ENCODE measurements at regions not wholly inside any gene's neighbourhood (a gene's known extent, or its start where the extent isn't known, plus 50 kb on each side); places are given as distances from the start of the nearest gene placed in this dataset.

DNA sequence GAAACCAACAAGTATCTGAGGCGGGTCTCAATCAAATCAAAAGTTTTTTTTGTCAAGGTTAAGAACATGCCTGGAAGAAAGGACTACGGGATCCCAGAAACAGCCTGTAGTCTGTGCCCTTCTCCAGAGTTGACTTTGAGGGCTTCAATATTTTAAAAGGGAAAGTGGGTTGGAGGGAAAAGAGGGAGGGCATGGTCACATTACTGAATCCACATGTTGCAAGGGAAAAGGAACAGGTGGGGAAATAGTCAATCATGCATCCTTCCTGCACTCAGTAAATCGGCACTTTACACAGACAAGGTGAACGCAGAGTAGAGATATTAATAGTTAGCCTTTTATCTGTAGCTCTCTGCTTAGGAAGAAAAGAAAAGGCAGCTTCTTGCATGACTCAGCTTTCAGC lies 808.5 kb downstream of the UQCRFS1 start:
- no peaks in the 10 kb centered on the region for H3K4me1 ChIP-seq (ENCODE audit: insufficient read depth, low read length)
- H3K27me3 ChIP-seq (ENCODE audit: insufficient read depth, low read length, poor library complexity, severe bottlenecking): no peaks in the 10 kb centered on the region
- no peak overlapping the region for H3K4me3 Mint-ChIP-seq
- H3K27ac Mint-ChIP-seq: no peak overlapping the region
- no peak for DNase-seq
- no peak overlapping the region for H3K4me3 ChIP-seq (ENCODE audit: low read length)
- no peak overlapping the region for H3K27ac ChIP-seq (ENCODE audit: low read depth, low read length)
- H3K36me3 Mint-ChIP-seq: peaks cover 0 to 2% (median 0%) of the 10 kb centered on the region in 3 donors
- no peaks in the 10 kb centered on the region for H3K9me3 ChIP-seq (ENCODE audit: low read length)
- no peaks in the 10 kb centered on the region for H3K36me3 ChIP-seq (ENCODE audit: insufficient read depth, low read length)
- peaks cover 6 to 7% of the 10 kb centered on the region in 2 donors for H3K27me3 Mint-ChIP-seq
- CTCF ChIA-PET: no interaction called here
- H3K9me3 Mint-ChIP-seq: peaks cover 0 to 8% (median 2%) of the 10 kb centered on the region in 5 donors
- H3K4me1 Mint-ChIP-seq: peaks cover 0 to 3% (median under 1%) of the 10 kb centered on the region in 3 donors
- POLR2A ChIA-PET: no interaction called here

DNA sequence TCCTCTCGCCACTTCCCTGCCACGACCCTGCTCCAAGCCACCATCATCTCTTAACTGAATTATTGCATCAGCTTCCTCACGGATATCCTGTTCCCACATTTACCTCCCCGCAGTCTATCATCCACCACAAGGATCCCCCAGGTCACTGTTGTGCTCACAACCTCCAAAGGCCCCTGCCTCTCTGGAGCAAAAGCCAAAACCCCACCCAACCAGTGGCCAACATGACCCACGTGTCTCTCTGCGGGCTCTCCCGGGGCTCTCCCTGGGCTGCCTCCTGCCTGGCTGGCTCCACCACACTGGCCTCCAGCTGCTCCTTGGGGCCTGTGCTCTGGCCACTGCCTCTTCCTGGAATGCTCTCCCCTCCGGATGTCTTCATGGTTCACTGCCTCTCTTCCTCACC lies 809.3 kb downstream of the UQCRFS1 start:
- no peak for DNase-seq
- Mint-ChIP-seq H3K4me1 (peaks cover 0 to 3% (median 1%) of the 10 kb centered on the region in 3 donors), H3K9me3 (peaks cover 0 to 9% (median 3%) of the 10 kb centered on the region in 5 donors), H3K36me3 (peaks cover 0 to 2% (median 0%) of the 10 kb centered on the region in 3 donors), H3K4me3 (no peak overlapping the region), H3K27ac (no peak overlapping the region), H3K27me3 (peaks cover 6 to 7% of the 10 kb centered on the region in 2 donors)
- no peaks in the 10 kb centered on the region for H3K9me3 ChIP-seq (ENCODE audit: low read length)
- ChIA-PET CTCF (no interaction called here), POLR2A (no interaction called here)
- no peak overlapping the region for H3K27ac ChIP-seq (ENCODE audit: low read depth, low read length)
- no peak overlapping the region for H3K4me3 ChIP-seq (ENCODE audit: low read length)
- H3K27me3 ChIP-seq (ENCODE audit: insufficient read depth, low read length, poor library complexity, severe bottlenecking): no peaks in the 10 kb centered on the region
- H3K4me1 ChIP-seq (ENCODE audit: insufficient read depth, low read length): no peaks in the 10 kb centered on the region
- no peaks in the 10 kb centered on the region for H3K36me3 ChIP-seq (ENCODE audit: insufficient read depth, low read length)

DNA sequence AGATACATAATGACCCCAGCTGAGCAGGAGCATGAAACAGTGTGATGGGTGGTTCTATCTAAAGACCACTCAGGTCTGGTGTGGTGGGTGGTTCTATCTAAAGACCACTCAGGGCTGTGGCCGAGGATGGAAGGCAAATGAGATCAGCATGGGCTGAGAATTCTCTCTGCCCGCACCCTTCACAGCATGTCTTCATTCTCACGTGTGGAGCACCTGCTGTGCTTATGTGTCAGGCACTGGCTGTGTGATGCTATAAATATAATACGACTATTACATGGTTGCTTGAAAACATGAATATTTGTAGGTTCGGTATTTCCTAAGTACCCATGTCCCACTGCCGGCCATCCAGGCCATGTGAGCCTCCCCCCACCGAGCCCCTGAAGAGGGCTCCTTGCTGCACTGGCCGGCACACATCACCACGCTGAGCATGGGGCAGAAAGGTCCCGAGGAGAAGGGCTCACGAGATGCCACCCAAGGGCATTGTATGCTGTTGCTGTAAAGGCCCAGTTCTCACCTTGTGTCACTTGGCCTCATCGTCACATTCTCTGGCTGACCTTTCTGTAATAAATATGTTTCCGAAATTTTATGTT lies 810.2 kb downstream of the UQCRFS1 start:
- no peaks in the 10 kb centered on the region for H3K36me3 ChIP-seq (ENCODE audit: insufficient read depth, low read length)
- H3K9me3 ChIP-seq (ENCODE audit: low read length): no peaks in the 10 kb centered on the region
- CTCF ChIA-PET: no interaction called here
- Mint-ChIP-seq H3K4me3 (no peak overlapping the region), H3K36me3 (peaks cover 0 to 6% (median 2%) of the 10 kb centered on the region in 3 donors), H3K9me3 (peaks cover 0 to 10% (median 5%) of the 10 kb centered on the region in 5 donors), H3K4me1 (peaks cover 0 to 3% (median 0%) of the 10 kb centered on the region in 3 donors), H3K27ac (no peak overlapping the region), H3K27me3 (peaks cover 6 to 7% of the 10 kb centered on the region in 2 donors)
- no peaks in the 10 kb centered on the region for H3K4me1 ChIP-seq (ENCODE audit: insufficient read depth, low read length)
- no peak for DNase-seq
- no peak overlapping the region for H3K4me3 ChIP-seq (ENCODE audit: low read length)
- no peak overlapping the region for H3K27ac ChIP-seq (ENCODE audit: low read depth, low read length)
- POLR2A ChIA-PET: no interaction called here
- H3K27me3 ChIP-seq (ENCODE audit: insufficient read depth, low read length, poor library complexity, severe bottlenecking): no peaks in the 10 kb centered on the region

DNA sequence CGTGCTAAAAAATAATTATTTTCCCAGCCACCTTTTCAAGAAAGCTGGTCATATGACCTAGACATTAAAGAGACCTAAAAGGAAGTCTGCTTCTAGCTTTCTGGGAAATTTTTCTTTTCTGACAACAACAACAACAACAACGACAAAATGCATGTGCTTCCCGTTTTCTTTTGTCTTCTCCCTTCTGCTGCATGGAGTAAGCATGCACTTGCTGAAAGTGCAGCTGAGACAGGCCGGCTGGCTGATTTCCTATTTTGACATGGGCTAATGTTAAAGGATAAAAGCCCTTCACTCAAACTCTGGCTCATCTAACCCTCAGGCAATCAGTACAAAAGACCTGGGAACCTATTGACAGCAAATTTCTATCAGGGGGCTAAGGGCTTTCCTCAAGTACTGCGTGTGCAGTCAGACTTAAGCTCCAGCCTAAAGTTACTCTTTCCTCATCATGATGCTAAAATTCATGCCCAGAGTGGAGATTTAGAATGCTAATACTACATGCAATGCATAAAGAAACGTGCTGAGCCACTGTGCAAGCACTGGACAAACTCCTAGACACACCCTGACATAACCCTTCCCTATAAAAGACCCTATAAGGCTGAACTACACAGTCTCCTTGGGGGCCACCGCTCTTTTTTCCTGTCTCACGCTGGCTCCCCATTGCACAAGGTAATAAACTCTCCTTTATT lies 811.1 kb downstream of the UQCRFS1 start:
- Mint-ChIP-seq H3K9me3 (peaks cover 0 to 11% (median 9%) of the 10 kb centered on the region in 5 donors), H3K4me3 (no peak overlapping the region), H3K4me1 (peaks cover 0 to 3% (median 0%) of the 10 kb centered on the region in 3 donors), H3K36me3 (peaks cover 0 to 6% (median 2%) of the 10 kb centered on the region in 3 donors), H3K27me3 (peaks cover 6 to 7% of the 10 kb centered on the region in 2 donors), H3K27ac (no peak overlapping the region)
- Histone ChIP-seq H3K4me3 (ENCODE audit: low read length) (no peak overlapping the region), H3K36me3 (ENCODE audit: insufficient read depth, low read length) (no peaks in the 10 kb centered on the region), H3K27ac (ENCODE audit: low read depth, low read length) (no peak overlapping the region), H3K9me3 (ENCODE audit: low read length) (no peaks in the 10 kb centered on the region), H3K27me3 (ENCODE audit: insufficient read depth, low read length, poor library complexity, severe bottlenecking) (no peaks in the 10 kb centered on the region), H3K4me1 (ENCODE audit: insufficient read depth, low read length) (no peaks in the 10 kb centered on the region)
- DNase-seq: no peak
- CTCF ChIA-PET: no interaction called here
- POLR2A ChIA-PET: no interaction called here

DNA sequence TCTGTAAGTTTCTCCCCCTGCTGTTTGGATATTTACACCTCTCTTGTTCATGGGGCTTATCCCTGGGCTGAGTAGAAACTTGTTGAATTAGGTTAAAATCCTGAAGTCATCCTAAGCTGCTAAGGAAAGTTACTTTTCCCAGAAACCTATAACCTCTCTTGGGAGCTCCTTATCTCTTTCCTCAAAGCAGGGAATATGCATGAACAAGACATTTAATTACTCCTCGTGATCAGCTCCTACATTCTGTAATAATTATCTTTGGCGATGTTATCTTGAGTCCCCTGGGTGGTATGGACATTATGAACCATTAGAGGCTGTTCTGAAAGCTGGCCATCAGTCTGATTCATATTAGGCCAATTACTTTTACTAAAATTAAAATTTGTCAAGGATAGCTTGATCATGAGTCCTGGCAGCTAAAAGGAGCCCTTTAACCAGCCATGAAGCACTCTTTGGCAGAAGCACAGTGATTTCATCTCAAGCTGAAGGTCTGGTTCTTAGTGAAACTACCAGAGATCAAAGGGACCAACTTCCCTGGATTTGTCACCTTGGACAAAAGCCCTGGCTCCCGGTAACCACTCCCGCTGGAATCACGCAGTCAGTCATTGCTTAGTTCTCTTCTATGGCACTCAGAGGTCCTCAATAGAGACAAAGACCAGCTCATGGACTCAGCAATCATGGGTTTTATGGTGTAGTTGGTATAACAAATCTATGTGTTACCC lies 811.8 kb downstream of the UQCRFS1 start:
- peaks cover 0 to 6% (median 2%) of the 10 kb centered on the region in 3 donors for H3K36me3 Mint-ChIP-seq
- Histone ChIP-seq H3K4me1 (ENCODE audit: insufficient read depth, low read length) (no peaks in the 10 kb centered on the region), H3K36me3 (ENCODE audit: insufficient read depth, low read length) (no peaks in the 10 kb centered on the region), H3K4me3 (ENCODE audit: low read length) (no peak overlapping the region), H3K27ac (ENCODE audit: low read depth, low read length) (no peak overlapping the region), H3K9me3 (ENCODE audit: low read length) (no peaks in the 10 kb centered on the region), H3K27me3 (ENCODE audit: insufficient read depth, low read length, poor library complexity, severe bottlenecking) (no peaks in the 10 kb centered on the region)
- H3K4me3 Mint-ChIP-seq: no peak overlapping the region
- peaks cover 6 to 7% of the 10 kb centered on the region in 2 donors for H3K27me3 Mint-ChIP-seq
- H3K9me3 Mint-ChIP-seq: peaks cover 0 to 13% (median 9%) of the 10 kb centered on the region in 5 donors
- CTCF ChIA-PET: no interaction called here
- peaks cover 0 to 3% (median 0%) of the 10 kb centered on the region in 3 donors for H3K4me1 Mint-ChIP-seq
- POLR2A ChIA-PET: no interaction called here
- H3K27ac Mint-ChIP-seq: no peak overlapping the region
- no peak for DNase-seq

DNA sequence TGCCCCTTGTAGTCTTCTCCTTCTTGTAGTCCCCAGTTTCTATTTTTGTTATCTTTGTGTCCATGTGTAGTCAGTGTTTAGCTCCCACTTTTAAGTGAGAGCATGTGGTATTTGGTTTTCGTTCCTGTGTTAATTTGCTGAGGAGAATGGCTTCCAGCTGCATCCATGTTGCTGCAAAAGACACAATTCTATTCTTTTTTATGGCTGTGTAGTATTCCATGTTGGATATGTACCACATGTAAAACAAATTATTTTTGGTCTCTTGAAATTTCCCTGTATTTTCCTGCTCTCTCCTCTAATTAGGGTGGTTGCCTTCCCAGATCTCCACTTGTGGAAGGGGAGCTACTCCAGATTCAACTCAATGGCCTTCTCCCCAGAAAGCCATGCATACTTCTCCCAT lies 813.8 kb downstream of the UQCRFS1 start:
- POLR2A ChIA-PET: no interaction called here
- H3K27ac ChIP-seq (ENCODE audit: low read depth, low read length): no peak overlapping the region
- Mint-ChIP-seq H3K4me1 (peaks cover 0 to 3% (median 0%) of the 10 kb centered on the region in 3 donors), H3K27ac (no peak overlapping the region), H3K27me3 (peaks cover 0 to 3% of the 10 kb centered on the region in 2 donors), H3K4me3 (no peak overlapping the region), H3K9me3 (peaks cover 0 to 14% (median 9%) of the 10 kb centered on the region in 5 donors), H3K36me3 (peaks cover 0 to 6% (median 1%) of the 10 kb centered on the region in 3 donors)
- H3K4me3 ChIP-seq (ENCODE audit: low read length): no peak overlapping the region
- H3K9me3 ChIP-seq (ENCODE audit: low read length): no peaks in the 10 kb centered on the region
- H3K27me3 ChIP-seq (ENCODE audit: insufficient read depth, low read length, poor library complexity, severe bottlenecking): no peaks in the 10 kb centered on the region
- no peak for DNase-seq
- no peaks in the 10 kb centered on the region for H3K36me3 ChIP-seq (ENCODE audit: insufficient read depth, low read length)
- H3K4me1 ChIP-seq (ENCODE audit: insufficient read depth, low read length): peaks cover 12% of the 10 kb centered on the region
- CTCF ChIA-PET: no interaction called here

DNA sequence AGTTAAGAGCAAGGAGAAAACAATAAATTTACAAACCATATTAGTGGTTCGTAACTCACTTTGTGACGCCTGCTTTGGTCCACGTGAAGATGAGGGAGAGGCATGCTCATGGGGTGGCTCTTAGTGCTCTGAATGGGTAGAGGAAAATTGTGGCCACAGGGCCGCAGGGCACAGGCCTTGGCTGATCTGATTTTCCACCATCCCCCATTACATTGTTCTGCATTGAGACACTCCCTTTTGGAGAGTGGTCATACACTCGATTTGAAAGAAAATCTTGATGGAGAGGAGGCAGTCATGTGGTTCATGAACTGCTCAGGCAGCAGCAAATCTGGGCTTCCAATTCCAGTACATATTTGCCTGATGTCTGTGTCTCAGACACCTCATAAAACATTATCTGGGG lies 815.2 kb downstream of the UQCRFS1 start:
- Mint-ChIP-seq H3K27me3 (no peaks in the 10 kb centered on the region), H3K4me3 (no peak overlapping the region), H3K9me3 (peaks cover 0 to 15% (median 6%) of the 10 kb centered on the region in 5 donors), H3K4me1 (peaks cover 0 to 3% (median 3%) of the 10 kb centered on the region in 3 donors), H3K36me3 (peaks cover 0 to 6% (median 1%) of the 10 kb centered on the region in 3 donors), H3K27ac (no peak overlapping the region)
- POLR2A ChIA-PET: no interaction called here
- H3K4me3 ChIP-seq (ENCODE audit: low read length): no peak overlapping the region
- H3K36me3 ChIP-seq (ENCODE audit: insufficient read depth, low read length): no peaks in the 10 kb centered on the region
- H3K27ac ChIP-seq (ENCODE audit: low read depth, low read length): no peak overlapping the region
- no peaks in the 10 kb centered on the region for H3K27me3 ChIP-seq (ENCODE audit: insufficient read depth, low read length, poor library complexity, severe bottlenecking)
- CTCF ChIA-PET: no interaction called here
- no peaks in the 10 kb centered on the region for H3K9me3 ChIP-seq (ENCODE audit: low read length)
- no peak for DNase-seq
- H3K4me1 ChIP-seq (ENCODE audit: insufficient read depth, low read length): peaks cover 12% of the 10 kb centered on the region

DNA sequence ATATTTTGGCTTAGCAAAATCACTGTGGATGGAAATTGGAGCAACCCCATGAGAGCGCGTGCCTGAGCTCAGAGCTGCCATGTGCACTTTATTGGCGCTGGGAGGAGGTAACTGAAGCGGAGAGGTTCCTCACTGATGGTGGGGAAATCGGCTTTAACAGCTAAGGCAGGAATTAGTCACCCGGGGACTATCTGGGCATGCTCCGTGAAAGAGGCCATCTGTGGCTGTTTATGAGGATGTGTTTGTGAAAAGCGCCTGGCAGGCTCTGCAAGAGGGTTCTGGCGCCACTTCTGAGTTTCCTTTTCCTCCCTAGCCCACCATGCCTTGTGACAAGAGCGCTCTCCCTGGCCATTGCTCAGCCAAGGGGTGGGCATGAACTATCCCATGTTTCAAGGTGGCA lies 815.6 kb downstream of the UQCRFS1 start:
- no peaks in the 10 kb centered on the region for H3K36me3 ChIP-seq (ENCODE audit: insufficient read depth, low read length)
- H3K36me3 Mint-ChIP-seq: peaks cover 0 to 6% (median 1%) of the 10 kb centered on the region in 3 donors
- peaks cover 0 to 3% (median 3%) of the 10 kb centered on the region in 3 donors for H3K4me1 Mint-ChIP-seq
- H3K27ac ChIP-seq (ENCODE audit: low read depth, low read length): no peak overlapping the region
- peaks cover 0 to 15% (median 6%) of the 10 kb centered on the region in 5 donors for H3K9me3 Mint-ChIP-seq
- no peaks in the 10 kb centered on the region for H3K27me3 Mint-ChIP-seq
- peaks cover 12% of the 10 kb centered on the region for H3K4me1 ChIP-seq (ENCODE audit: insufficient read depth, low read length)
- H3K27ac Mint-ChIP-seq: no peak overlapping the region
- no peak for DNase-seq
- H3K27me3 ChIP-seq (ENCODE audit: insufficient read depth, low read length, poor library complexity, severe bottlenecking): no peaks in the 10 kb centered on the region
- no peak overlapping the region for H3K4me3 ChIP-seq (ENCODE audit: low read length)
- H3K9me3 ChIP-seq (ENCODE audit: low read length): no peaks in the 10 kb centered on the region
- CTCF ChIA-PET: no interaction called here
- H3K4me3 Mint-ChIP-seq: no peak overlapping the region
- POLR2A ChIA-PET: no interaction called here

Data from CD8-positive, alpha-beta memory T cell (primary cell).